HK-2 (cell line): ENCODE measurements at regions not wholly inside any gene's neighbourhood (a gene's known extent, or its start where the extent isn't known, plus 50 kb on each side); places are given as distances from the start of the nearest gene placed in this dataset.

Experiments used
- DNase-seq: peaks from one replicate; pipeline ENCODE4 v3.0.0-alpha.2; 2018; ENCODE audit not compliant: unreplicated experiment

DNA sequence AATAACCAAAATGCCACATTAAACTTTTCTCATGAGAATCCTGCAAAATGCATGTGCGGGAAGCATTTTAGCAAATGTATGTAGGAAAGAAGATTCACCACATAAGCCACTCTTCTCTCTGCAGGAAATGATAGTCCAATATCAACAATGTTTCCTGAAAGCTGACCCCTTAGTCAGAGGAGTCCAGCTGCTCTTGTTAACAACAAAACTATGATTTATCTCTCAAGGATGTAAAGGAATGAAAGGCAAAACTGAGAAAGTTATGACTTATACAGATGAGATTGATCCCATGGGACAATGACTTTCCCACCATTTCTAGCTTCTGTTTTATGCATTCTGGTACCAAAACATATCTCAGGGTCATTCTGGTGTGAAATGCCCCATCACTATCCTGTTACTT lies 125.0 kb upstream of the EDNRA start:
- no peak for DNase-seq

DNA sequence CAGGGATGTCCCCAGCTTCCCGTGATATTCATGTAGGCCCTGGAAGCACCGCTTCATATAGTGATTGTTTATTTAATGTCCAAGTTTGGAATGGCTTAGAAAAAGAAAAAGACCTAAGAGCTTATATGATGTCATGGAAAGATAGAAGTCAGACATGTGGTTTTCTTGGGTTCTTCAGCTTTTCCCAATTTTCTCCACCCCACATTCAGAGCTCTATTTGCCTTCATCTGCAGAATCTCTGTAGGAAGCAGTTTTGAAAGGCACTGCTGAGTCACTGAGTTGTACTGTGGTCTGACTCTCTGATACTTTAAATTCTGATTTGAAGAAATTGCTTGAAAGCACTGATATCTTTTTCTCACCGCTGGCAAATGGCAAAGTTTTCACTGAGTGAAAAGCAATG lies 120.6 kb upstream of the EDNRA start:
- no peak for DNase-seq

DNA sequence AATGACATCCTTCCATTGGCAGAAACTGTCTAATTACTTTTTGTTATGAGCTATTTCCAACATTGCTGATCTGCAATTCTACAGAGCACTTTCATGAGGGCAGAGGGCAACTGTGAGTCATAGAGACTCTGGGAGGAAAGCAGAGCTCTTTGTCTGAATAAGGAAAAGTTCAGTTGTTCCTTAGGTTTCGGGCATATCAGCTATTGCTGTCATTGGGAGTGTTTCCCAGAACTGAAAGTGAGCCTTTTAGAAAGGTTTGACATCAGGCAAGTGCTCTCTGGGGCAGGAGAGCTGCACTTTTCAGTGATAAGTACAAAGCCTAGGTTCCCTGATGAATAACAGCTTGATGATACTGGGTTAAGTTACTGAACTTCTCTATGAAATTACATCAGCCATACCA lies 119.2 kb upstream of the EDNRA start:
- DNase-seq = no peak

DNA sequence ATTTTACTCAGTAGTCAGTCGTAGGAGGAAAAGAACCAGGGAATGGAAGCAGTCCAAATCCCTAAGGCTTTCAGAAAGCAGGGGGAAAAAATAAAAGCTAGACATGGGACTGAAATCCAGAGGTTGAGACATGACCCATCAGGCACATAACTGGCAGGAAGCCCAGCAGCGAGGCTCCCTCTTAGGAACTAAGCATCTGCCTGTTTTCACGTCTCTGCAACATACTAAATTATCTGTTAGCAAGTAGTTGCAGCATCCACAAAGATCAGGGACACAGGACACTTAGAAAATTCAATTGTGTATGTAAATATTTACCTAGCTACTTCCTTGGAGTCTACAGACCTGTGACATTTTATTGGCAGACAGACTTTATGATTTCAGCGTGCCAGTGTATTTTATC lies 118.0 kb upstream of the EDNRA start:
- DNase-seq = no peak

DNA sequence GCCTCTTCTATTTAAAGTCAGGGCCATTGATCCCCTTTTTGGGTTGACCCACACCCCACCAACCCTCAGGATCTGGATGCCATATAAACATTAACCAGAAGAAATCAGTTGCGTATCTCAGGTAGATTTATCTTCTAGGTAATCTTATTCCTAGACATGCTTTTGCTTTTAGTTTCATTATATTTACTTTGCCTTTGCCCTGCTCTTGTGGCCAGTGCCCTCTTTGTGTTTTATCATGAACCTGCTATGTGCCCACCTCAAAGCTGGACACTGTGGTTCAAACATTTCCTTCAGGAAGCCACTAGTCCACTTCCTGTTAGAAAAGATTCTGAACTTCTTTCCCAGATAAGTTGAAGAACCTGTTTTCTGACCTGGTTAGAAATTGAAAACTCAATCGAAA lies 117.4 kb upstream of the EDNRA start:
- no peak for DNase-seq

DNA sequence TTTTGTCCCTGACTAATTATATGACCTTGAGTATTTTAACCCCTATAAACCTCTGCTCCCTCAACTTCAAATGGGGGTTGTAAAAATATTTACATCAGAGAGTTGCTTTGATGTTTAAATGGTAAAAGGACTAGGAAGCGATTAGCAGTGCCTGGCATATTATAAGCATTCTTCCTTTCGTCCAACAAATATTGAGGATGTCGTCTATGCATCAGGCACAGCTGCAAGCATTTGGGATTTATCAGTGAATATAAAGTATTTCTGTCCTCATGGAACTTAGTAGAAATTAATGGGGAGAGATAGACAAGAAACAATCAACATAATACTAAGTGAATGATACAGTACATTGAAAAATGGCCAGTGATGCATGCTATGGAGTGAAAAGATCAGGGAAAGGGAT lies 115.5 kb upstream of the EDNRA start:
- no peak for DNase-seq

DNA sequence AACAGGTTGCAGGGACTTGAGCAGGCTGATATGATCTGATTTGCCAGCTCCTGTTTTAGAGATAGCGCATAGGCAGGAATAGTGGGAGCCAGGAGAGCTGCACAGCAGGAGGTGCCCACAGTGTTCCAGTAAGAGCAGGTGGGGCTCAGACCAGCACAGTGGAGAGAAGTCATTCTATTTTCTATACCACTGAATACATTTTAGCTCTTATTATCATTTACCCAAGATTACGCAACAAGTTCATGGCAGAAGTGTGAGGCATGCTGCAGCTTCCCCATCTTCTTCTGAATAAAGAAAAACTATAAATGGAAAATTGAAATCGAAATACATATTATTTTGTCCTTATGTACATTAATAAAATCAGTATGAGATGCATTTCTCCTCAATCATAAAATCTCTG lies 114.7 kb upstream of the EDNRA start:
- DNase-seq = no peak

DNA sequence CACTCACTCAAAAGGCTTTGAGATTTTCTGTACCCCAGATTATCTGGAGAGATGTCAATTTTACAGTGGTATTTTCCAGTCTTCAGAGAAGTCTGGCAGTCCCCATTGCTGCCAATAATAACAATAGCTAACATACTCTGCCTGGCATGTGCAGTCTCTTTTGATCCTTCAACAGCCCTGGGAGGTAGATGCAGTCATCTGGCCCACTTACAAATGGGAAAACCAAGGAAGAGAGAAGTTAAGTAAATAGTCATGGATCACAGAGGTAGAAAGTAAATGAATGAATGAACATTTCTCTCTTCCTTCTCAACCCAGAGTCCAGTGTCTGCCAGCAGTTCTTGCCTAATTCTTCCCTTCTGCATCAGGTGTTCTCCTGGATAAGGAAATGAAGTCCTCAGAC lies 113.0 kb upstream of the EDNRA start:
- DNase-seq = no peak

DNA sequence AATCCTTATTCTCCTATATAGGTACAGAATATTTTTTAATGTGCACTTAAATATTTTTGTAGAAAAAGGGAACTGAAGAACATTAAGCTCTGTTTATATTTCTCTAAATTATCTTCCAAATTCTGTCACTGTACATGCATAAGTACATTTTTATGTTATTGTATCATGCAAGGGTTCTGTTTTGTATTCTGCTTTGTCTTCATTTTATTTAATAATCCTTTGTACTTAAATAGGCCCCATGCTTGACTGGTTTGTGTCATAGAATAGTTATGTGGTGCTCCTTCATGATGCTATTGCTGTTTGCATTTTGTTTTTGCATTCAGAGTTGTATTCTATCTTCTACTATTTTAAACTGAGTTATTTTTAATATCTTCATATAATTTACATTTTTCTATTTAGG lies 111.9 kb upstream of the EDNRA start:
- no peak for DNase-seq

DNA sequence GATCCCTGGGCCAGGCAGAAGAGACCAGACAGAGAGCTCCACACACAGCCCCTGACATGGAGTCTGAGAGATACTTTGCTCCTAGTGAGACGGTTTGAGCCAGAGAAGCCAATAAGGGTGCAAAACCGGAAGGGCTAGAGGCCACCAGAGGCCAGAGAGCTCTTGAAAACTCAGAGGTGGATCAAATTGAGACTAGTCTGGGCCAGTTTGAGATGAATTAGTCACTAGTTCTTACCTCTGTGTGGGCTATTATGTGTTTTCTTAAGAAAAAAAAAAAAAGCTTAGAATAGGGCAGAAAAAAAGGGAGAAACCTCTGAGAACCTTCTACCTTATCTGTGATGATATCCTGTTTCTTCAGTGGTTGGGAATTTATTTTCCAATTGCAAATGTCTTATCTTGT lies 110.4 kb upstream of the EDNRA start:
- peak; percentile 26 for DNase-seq

DNA sequence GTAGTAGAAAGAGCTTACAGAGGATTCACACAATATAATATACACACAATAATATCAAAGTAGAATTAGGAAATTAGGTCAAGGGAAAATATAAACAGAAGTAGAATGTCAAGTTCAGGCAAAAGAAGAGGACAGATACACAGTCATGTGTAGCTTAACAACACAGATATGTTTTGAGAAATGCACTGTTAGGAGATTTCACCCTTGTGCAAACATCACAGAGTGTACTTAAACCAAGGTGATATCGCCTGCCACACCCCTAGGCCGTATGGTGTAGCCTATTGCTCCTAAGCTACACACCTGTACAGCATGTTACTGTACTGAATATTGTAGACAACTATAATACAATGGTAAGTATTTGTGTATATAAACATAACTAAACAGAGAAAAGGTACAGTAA lies 110.0 kb upstream of the EDNRA start:
- DNase-seq = no peak

DNA sequence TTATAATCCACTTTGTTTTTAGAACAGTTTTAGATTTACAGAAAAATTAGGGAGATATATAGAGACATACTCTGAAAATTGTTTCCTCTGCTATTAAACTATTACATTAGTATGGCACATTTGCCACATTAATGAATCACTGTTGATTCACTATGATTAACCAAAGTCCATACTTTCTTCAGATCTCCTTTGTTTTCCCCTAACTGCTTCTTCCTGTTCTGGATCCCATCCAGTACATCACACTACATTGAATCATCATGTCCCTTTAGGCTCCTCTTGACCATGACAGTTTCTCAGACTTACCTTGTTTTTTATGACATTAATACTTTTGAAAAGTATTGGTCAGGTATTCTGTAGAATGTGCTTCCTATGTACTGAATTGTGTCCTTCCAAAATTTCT lies 109.2 kb upstream of the EDNRA start:
- no peak for DNase-seq

DNA sequence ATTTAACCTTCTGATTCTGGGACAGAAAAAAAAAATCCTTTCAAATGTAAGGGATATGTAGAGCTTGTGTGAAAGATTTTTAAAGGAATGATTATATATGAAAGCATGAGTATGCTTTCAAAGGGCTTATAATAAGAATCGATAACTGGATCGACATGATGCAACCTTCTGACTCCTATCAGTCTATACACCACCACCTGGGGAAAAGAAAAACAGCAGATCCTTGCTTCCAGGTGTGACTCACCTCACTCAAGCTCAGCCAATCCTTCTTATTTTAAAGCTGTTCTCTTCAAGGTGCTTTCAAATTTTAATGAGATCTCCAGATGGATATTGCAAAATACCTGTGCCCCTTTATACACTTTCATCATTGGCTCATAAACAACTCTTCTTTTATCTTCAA lies 102.1 kb upstream of the EDNRA start:
- DNase-seq = no peak

DNA sequence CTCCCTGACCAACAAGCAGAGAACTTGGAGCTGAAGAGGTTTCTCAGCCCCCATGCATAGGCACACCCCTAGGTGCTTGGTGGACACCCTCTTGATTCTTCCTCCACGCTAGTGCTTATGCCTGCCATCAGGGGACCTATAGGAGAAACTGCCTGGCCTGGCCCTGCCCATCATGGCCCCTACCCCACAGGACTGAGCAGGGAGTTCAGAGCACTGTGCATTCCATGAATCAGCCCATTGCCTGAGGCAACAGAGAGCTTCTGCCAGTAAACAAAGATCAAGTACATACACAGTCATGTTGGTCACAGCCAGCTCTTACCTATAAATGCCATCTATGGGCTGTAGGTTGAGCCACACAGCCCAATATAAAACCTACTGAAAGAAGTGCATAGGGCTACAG lies 99.1 kb upstream of the EDNRA start:
- DNase-seq = no peak

DNA sequence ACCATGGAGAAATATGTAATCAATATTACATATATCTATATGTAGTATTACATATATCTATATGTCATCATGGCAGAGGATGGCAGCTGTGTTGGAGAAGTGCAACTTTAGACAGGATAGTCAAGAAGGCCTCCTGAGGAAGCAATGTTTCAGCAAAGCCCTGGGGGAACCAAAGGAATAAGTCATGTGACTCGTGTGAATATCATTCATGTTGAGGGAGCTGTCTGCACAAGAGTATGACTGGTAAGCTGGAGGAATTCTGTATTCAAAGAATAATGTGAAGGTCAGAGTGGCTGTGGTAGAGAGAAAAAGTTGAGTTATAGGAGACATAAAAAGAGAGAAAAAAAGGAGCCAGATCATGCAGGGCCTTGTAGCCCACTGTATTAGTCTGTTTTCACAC lies 92.9 kb upstream of the EDNRA start:
- DNase-seq = no peak

DNA sequence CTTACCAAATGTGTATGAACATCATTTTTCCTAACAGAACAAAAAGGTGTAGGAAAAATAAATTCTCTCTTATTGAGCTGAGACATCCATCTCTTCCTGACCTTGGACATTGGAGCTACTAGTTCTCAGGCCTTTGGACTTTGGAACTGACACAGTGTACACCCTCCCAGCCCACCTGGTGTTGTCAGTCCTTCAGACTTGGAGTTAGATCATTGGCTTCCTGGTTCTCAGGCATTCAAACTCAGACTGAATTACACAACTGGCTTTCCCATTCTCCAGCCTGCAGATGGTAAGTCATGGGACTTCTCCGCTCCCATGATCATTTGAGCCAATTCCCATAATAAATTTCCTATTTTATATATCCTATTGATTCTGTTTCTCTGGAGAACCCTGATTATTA lies 84.8 kb upstream of the EDNRA start:
- no peak for DNase-seq

DNA sequence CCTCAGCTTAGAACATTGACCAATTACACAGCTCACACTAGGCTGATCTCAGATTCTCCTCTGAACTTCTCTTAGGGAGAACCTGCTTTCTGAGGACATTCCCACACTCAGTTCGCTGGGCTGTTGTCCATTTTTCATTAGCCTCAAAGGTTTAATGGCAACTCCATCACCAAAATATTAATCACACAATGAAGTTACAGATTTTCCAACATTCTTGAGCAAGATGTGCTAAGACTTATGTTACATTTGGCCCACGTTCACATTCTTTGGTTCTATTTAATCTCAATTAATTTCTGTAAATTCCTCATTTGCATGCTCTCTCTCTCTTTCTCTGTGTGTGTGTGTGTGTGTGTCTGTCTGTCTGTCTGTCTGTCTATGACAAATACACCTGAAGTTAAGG lies 82.3 kb upstream of the EDNRA start:
- no peak for DNase-seq

DNA sequence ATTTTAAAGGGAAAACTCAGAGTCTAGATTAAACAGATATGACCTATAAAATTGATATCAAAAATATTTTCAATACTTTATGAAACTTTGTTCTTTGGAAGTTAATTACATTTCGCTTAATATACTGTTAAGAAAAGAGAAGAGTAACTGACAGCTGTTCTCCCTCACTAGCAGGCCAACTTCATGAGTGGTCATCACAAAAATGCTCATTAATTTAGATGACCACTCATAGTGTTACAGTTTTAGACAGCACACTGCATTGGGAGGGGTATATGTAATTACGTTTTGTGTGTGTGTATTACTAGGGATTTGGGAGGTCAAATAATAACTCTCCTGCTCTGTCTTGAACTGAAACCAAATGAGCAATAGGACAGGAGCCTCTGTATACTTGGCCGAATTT lies 80.2 kb upstream of the EDNRA start:
- DNase-seq = no peak

DNA sequence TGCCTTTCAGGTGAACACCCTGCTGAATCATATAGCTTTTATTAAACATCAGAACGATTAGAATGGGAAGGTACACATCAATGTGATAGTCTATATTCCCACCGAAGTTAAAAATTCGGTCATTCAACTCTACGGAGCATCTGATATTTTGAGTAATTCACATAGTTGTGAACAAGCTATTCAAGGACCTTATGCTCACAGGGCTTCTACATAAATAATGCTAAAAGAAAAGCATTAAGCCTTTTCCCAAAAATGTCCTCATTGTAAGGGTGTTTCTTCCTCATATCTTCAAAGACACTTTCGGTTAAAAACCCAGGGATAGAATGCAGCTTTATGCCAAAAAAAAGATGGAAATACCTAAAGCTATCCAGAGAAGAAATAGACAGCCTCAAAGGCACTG lies 79.7 kb upstream of the EDNRA start:
- no peak for DNase-seq

DNA sequence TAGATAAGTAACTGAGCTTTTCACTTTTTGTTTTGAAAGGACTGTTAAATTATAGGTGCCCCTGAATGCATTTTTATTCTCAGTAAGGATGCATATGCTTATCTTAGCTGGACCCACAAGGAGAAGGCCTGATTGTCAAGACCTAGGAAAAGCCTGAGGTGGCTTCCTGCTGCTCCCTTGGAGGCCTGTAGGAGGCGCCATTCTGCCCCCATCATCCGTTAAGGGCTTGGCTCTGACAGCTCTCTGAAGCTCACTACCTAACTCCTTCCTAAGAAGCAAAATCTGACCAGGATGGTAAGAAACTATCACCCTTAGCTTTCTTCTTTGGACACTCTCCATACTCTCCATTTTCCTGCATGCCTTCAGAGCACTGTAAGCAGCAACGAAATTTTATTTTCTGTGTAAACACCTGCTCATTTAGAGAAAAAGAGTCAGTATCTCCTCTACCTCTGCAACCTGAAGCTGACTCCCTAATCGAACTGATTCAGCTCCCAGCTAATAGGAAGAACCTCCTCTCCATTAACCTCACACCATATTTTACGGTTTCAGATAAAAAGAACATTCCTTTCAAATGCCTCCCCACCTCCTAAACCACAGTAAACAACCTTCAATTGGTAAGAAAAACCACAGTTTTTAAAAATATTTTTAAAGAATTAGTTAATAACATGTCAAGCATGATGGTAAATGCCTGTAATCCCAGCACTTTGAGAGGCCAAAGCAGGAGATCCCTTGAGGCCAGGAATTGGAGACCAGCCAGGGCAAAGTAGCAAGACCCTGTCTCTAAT lies 73.4 kb upstream of the EDNRA start:
- DNase-seq = no peak

DNA sequence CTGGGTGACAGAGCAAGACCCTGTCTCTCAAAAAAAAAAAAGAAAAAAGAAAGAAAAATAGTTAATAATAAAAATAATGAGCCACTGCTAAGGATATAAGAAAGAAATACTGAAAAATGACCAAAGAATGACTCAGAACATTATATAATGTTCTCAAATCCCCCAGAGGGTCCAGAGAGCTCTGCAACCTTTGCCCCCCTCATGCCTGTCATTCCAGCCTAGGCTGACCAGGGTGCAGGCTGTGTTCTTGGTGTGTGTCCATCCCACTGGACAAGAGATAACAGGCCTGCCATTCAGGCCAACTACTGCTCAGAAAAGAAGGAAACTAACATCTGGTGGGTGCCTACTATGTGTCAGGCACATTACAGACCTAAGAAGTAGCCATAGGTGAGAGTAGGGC lies 72.7 kb upstream of the EDNRA start:
- no peak for DNase-seq

DNA sequence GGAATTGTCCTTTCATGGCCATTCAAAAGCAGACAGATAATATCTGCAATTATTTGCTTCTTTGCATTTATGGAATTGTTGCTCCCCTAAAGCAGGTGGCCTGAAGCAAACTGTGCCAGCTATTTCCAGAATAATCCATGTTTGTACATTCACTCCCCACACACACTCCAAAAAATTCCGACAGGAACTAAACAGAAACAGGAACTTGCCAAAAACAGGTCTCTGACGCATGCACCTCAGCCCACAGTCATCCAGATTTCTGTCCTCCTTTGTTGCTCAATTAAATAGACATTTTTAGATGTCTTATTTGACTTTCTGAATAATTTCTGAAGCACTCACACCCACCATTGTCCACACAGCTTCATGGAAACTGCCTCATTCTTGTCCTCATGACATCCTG lies 71.5 kb upstream of the EDNRA start:
- no peak for DNase-seq

DNA sequence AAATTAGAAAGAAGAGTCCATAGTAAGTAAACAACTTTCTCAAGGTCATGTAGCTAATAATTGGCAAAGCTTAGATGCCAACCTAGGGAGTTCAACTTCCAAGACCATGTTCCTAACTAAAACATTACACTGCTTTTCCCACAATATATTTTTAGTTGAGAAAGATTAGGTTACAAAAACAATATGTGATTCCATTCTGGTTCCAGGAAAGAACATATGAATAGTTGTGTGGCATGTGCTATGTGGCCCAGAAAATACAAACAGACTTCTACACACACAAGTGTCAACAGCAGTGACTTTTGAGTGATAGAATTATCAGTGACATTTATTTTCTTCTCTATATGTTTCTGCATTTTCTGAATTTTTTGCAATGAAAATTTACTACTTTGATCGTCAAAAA lies 62.7 kb upstream of the EDNRA start:
- DNase-seq = no peak

DNA sequence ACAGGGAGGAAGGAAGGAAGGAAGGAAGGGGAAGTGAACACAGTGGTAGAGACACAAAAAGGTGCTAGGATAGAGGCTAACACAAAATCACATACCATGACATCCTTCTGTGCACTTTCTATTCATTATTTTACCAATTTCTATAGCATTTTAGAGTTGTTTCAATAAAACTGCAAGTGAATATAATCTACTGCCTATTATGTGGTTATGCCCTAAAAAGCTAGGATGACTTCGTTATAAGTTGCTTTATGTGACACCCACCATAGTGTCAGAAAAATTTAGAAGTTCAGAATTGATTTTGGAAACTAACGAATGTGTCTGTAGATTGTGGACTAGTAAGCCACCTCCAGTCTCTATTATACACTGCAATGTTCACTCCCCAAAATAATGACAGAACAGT lies 59.4 kb upstream of the EDNRA start:
- DNase-seq = no peak

DNA sequence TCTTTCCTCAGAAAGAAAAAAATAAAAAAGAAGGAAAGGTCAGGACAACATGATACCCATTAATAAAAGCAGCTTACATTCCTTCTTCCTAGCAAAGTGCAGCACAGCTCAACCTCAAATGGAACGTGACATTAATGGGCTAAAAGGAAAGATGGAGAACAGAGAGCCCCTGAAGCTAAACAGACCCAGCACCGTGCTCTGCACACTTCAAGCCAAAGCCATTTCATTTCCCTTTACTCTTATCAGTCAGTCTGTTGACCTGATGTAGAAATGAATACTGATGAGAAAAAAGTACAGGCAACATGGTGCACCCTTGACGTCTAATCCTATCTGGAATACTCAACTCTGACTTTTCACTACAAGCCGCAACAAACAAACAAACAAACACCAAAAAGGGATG lies 57.7 kb upstream of the EDNRA start:
- no peak for DNase-seq
